Activated CD8-positive, alpha-beta T cell treated with anti-CD3 and anti-CD28 coated beads, Interleukin-2, amount 10 ng/mL, durations not matched to agents 7 days and 5 days (primary cell): ENCODE measurements at regions not wholly inside any gene's neighbourhood (a gene's known extent, or its start where the extent isn't known, plus 50 kb on each side); places are given as distances from the start of the nearest gene placed in this dataset.

ENCODE experiments used
- ATAC-seq: fragments of 150-1000 bp; cut with Tn5 transposase; one replicate; pipeline ENCODE4 v1.10.0; 2021; ENCODE audit warnings: moderate library complexity
- CTCF ChIA-PET: fragments of 350-600 bp; sonication (Branson Sonifier 250); formaldehyde crosslinking; loops from one replicate; lab custom pipeline; 2021; ENCODE audit warnings: antibody characterized with exemption; lab: Charles Lee
- POLR2A ChIA-PET: fragments of 350-600 bp; sonication (Branson Sonifier 250); formaldehyde crosslinking; loops from one replicate; lab custom pipeline; 2021; ENCODE audit warnings: antibody characterized with exemption; lab: Charles Lee
- DNase-seq: peaks from one replicate; pipeline ENCODE4 v3.0.0-alpha.2; 2020
- H3K27ac Mint-ChIP-seq: one replicate; pipeline ENCODE4 v1.8.0; 2021; ENCODE audit warnings: mild to moderate bottlenecking, mixed read lengths
- H3K27me3 Mint-ChIP-seq: one replicate; pipeline ENCODE4 v1.8.0; 2021; ENCODE audit warnings: low read depth, mixed read lengths
- H3K36me3 Mint-ChIP-seq: one replicate; pipeline ENCODE4 v1.8.0; 2021; ENCODE audit warnings: low read depth, mixed read lengths
- H3K4me1 Mint-ChIP-seq: one replicate; pipeline ENCODE4 v1.8.0; 2021; ENCODE audit warnings: low read depth, mixed read lengths
- H3K4me3 Mint-ChIP-seq: one replicate; pipeline ENCODE4 v1.8.0; 2021; ENCODE audit warnings: mild to moderate bottlenecking, mixed read lengths
- H3K9me3 Mint-ChIP-seq: one replicate; pipeline ENCODE4 v1.8.0; 2022; ENCODE audit warnings: mixed read lengths; ENCODE audit not compliant: insufficient read depth

- Mint-ChIP-seq H3K36me3 (no peaks in the 10 kb centered on the region), H3K9me3 (peaks cover 6% of the 10 kb centered on the region), H3K27ac (no peak overlapping the region), H3K4me1 (no peaks in the 10 kb centered on the region), H3K4me3 (no peak overlapping the region), H3K27me3 (no peaks in the 10 kb centered on the region)
- POLR2A ChIA-PET: no interaction called here
- ATAC-seq (no peak), DNase-seq (no peak)
- CTCF ChIA-PET: no interaction called here
Observed at GRCh38 chr4:189385098-189385497, 555.6 kb upstream of the FRG1 start.

- ChIA-PET CTCF (no interaction called here), POLR2A (no interaction called here)
- no peaks in the 10 kb centered on the region for H3K36me3 Mint-ChIP-seq
- DNase-seq: no peak
- H3K27me3 Mint-ChIP-seq: no peaks in the 10 kb centered on the region
- no peak for ATAC-seq
- H3K4me1 Mint-ChIP-seq: no peaks in the 10 kb centered on the region
- H3K4me3 Mint-ChIP-seq: no peak overlapping the region
- no peak overlapping the region for H3K27ac Mint-ChIP-seq
- peaks cover 6% of the 10 kb centered on the region for H3K9me3 Mint-ChIP-seq
Observed at GRCh38 chr4:189385579-189385978, 555.1 kb upstream of the FRG1 start.

GRCh38 chr4:189396435-189396834, 544.2 kb upstream of the FRG1 start:
- DNase-seq (no peak), ATAC-seq (no peak)
- ChIA-PET POLR2A (no interaction called here), CTCF (no interaction called here)
- Mint-ChIP-seq H3K27ac (no peak overlapping the region), H3K4me1 (no peaks in the 10 kb centered on the region), H3K36me3 (no peaks in the 10 kb centered on the region), H3K27me3 (no peaks in the 10 kb centered on the region), H3K9me3 (peaks cover 17% of the 10 kb centered on the region), H3K4me3 (no peak overlapping the region)

- no peaks in the 10 kb centered on the region for H3K4me1 Mint-ChIP-seq
- ChIA-PET POLR2A (no interaction called here), CTCF (no interaction called here)
- no peak overlapping the region for H3K27ac Mint-ChIP-seq
- H3K36me3 Mint-ChIP-seq: no peaks in the 10 kb centered on the region
- no peaks in the 10 kb centered on the region for H3K9me3 Mint-ChIP-seq
- ATAC-seq (no peak), DNase-seq (no peak)
- no peak overlapping the region for H3K4me3 Mint-ChIP-seq
- H3K27me3 Mint-ChIP-seq: no peaks in the 10 kb centered on the region
Observed at GRCh38 chr4:189404271-189404670, 536.4 kb upstream of the FRG1 start.

GRCh38 chr4:189409158-189409557, 531.5 kb upstream of the FRG1 start:
- no peak for ATAC-seq
- no peaks in the 10 kb centered on the region for H3K36me3 Mint-ChIP-seq
- H3K4me1 Mint-ChIP-seq: no peaks in the 10 kb centered on the region
- ChIA-PET POLR2A (no interaction called here), CTCF (no interaction called here)
- H3K27me3 Mint-ChIP-seq: no peaks in the 10 kb centered on the region
- H3K4me3 Mint-ChIP-seq: no peak overlapping the region
- DNase-seq: no peak
- no peak overlapping the region for H3K27ac Mint-ChIP-seq
- H3K9me3 Mint-ChIP-seq: peaks cover 5% of the 10 kb centered on the region

- ChIA-PET CTCF (no interaction called here), POLR2A (no interaction called here)
- Mint-ChIP-seq H3K36me3 (no peaks in the 10 kb centered on the region), H3K27ac (no peak overlapping the region), H3K4me1 (no peaks in the 10 kb centered on the region), H3K4me3 (no peak overlapping the region), H3K9me3 (peaks cover 5% of the 10 kb centered on the region), H3K27me3 (no peaks in the 10 kb centered on the region)
- DNase-seq: no peak
- no peak for ATAC-seq
Observed at GRCh38 chr4:189414021-189414420, 526.7 kb upstream of the FRG1 start.

GRCh38 chr4:189420572-189420971, 520.1 kb upstream of the FRG1 start:
- H3K36me3 Mint-ChIP-seq: no peaks in the 10 kb centered on the region
- no peak for DNase-seq
- CTCF ChIA-PET: no interaction called here

GRCh38 chr4:189436207-189436606, 504.5 kb upstream of the FRG1 start:
- ChIA-PET POLR2A (no interaction called here), CTCF (interaction anchor here (0.9 kb wide), 1 partner anchor 771 kb away, joined by 3 read pairs; no protein-coding TSS in a partner anchor)
- Mint-ChIP-seq H3K4me1 (no peaks in the 10 kb centered on the region), H3K4me3 (no peak overlapping the region), H3K27ac (no peak overlapping the region), H3K36me3 (no peaks in the 10 kb centered on the region), H3K9me3 (peaks cover 6% of the 10 kb centered on the region), H3K27me3 (no peaks in the 10 kb centered on the region)
- DNase-seq (no peak), ATAC-seq (no peak)

More at GRCh38 chr4:189420572-189420971, 520.1 kb upstream of the FRG1 start:
- peaks cover 4% of the 10 kb centered on the region for H3K9me3 Mint-ChIP-seq
- POLR2A ChIA-PET: no interaction called here
- no peak for ATAC-seq
- H3K27ac Mint-ChIP-seq: no peak overlapping the region
- no peaks in the 10 kb centered on the region for H3K27me3 Mint-ChIP-seq
- H3K4me1 Mint-ChIP-seq: no peaks in the 10 kb centered on the region
- H3K4me3 Mint-ChIP-seq: no peak overlapping the region

GRCh38 chr4:189440716-189441115, 500.0 kb upstream of the FRG1 start:
- no peaks in the 10 kb centered on the region for H3K36me3 Mint-ChIP-seq
- CTCF ChIA-PET: no interaction called here

GRCh38 chr4:189443341-189443740, 497.3 kb upstream of the FRG1 start:
- Mint-ChIP-seq H3K4me3 (no peak overlapping the region), H3K27ac (no peak overlapping the region), H3K4me1 (no peaks in the 10 kb centered on the region), H3K27me3 (no peaks in the 10 kb centered on the region), H3K36me3 (no peaks in the 10 kb centered on the region), H3K9me3 (peaks cover 6% of the 10 kb centered on the region)
- DNase-seq (no peak), ATAC-seq (no peak)
- ChIA-PET POLR2A (no interaction called here), CTCF (no interaction called here)

More at GRCh38 chr4:189440716-189441115, 500.0 kb upstream of the FRG1 start:
- Mint-ChIP-seq H3K27me3 (no peaks in the 10 kb centered on the region), H3K27ac (no peak overlapping the region), H3K9me3 (peaks cover 6% of the 10 kb centered on the region), H3K4me1 (no peaks in the 10 kb centered on the region), H3K4me3 (no peak overlapping the region)
- DNase-seq: no peak
- POLR2A ChIA-PET: no interaction called here
- ATAC-seq: no peak

GRCh38 chr4:189445613-189446012, 495.1 kb upstream of the FRG1 start:
- H3K36me3 Mint-ChIP-seq: no peaks in the 10 kb centered on the region

GRCh38 chr4:189463734-189464133, 476.9 kb upstream of the FRG1 start:
- H3K4me3 Mint-ChIP-seq: no peak overlapping the region
- no peak for DNase-seq
- no peaks in the 10 kb centered on the region for H3K4me1 Mint-ChIP-seq
- H3K27ac Mint-ChIP-seq: no peak overlapping the region
- no peaks in the 10 kb centered on the region for H3K36me3 Mint-ChIP-seq
- no peak for ATAC-seq
- H3K9me3 Mint-ChIP-seq: peaks cover 18% of the 10 kb centered on the region
- CTCF ChIA-PET: no interaction called here
- POLR2A ChIA-PET: no interaction called here
- H3K27me3 Mint-ChIP-seq: no peaks in the 10 kb centered on the region

More at GRCh38 chr4:189445613-189446012, 495.1 kb upstream of the FRG1 start:
- no peak for ATAC-seq
- Mint-ChIP-seq H3K4me3 (no peak overlapping the region), H3K9me3 (peaks cover 13% of the 10 kb centered on the region), H3K27ac (no peak overlapping the region), H3K27me3 (no peaks in the 10 kb centered on the region), H3K4me1 (no peaks in the 10 kb centered on the region)
- POLR2A ChIA-PET: no interaction called here
- DNase-seq: no peak
- CTCF ChIA-PET: no interaction called here

GRCh38 chr4:189494407-189494806, 446.3 kb upstream of the FRG1 start:
- no peak overlapping the region for H3K27ac Mint-ChIP-seq
- ATAC-seq (no peak), DNase-seq (no peak)
- POLR2A ChIA-PET: no interaction called here
- H3K4me3 Mint-ChIP-seq: no peak overlapping the region
- H3K27me3 Mint-ChIP-seq: no peaks in the 10 kb centered on the region
- CTCF ChIA-PET: no interaction called here
- peaks cover 9% of the 10 kb centered on the region for H3K9me3 Mint-ChIP-seq
- peaks cover 4% of the 10 kb centered on the region for H3K36me3 Mint-ChIP-seq
- no peaks in the 10 kb centered on the region for H3K4me1 Mint-ChIP-seq
